ENCODE measurements at regions not wholly inside any gene's neighbourhood (a gene's known extent, or its start where the extent isn't known, plus 50 kb on each side); places are given as distances from the start of the nearest gene placed in this dataset.

DNA sequence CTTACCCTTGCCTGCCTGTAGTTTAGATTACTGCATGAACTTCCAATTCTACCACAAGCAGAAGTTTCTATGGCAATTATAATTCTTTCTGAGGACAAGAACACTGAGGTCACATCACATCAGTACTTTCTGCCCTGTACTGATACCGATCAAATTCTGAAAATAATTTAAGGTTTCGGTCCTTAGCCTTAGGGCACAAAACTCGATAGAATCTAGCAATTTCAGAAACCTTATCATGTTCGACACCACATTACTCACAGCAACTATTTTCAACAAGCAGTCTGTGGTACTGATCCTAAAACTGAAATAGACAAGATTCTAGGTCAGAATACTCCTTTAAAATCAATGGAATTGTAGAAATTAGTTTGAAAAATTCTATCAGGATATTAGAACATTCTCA lies 187.0 kb upstream of the LRFN5 start:
- TF ChIP-seq, protein P1, sequence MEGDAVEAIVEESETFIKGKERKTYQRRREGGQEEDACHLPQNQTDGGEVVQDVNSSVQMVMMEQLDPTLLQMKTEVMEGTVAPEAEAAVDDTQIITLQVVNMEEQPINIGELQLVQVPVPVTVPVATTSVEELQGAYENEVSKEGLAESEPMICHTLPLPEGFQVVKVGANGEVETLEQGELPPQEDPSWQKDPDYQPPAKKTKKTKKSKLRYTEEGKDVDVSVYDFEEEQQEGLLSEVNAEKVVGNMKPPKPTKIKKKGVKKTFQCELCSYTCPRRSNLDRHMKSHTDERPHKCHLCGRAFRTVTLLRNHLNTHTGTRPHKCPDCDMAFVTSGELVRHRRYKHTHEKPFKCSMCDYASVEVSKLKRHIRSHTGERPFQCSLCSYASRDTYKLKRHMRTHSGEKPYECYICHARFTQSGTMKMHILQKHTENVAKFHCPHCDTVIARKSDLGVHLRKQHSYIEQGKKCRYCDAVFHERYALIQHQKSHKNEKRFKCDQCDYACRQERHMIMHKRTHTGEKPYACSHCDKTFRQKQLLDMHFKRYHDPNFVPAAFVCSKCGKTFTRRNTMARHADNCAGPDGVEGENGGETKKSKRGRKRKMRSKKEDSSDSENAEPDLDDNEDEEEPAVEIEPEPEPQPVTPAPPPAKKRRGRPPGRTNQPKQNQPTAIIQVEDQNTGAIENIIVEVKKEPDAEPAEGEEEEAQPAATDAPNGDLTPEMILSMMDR (IDR thresholded peaks at IDR 0.05) = no peak
- TF ChIP-seq POLR2A (IDR thresholded peaks at IDR 0.05) (no peak), EP300 (IDR thresholded peaks at IDR 0.05) (no peak)
